ENCODE measurements at regions not wholly inside any gene's neighbourhood (a gene's known extent, or its start where the extent isn't known, plus 50 kb on each side); places are given as distances from the start of the nearest gene placed in this dataset.

DNA sequence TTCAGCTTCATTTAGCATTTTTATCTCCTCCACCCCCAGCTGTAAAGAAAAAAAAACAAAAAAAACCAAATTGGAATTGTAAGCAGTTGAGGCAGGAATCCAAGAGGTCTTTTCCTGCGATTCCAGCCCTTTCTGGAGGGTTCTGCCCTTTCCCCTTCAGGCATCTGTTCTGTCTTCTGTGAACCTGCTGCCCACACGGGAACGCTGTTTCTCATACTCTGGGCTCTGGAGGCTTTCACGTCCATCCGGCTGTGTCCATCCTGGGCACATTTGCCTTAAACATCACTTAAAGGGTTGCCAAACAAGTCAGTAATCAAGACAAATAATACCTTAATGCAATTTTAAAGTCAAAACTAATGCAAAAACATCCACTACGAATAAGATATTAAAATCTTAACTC lies 302.8 kb upstream of the PITRM1 start:
- H3K4me1 ChIP-seq (ENCODE audit: control insufficient read depth in 1 of 2, insufficient read depth in 2 of 2, low read depth in 1 of 2, low read length in 1 of 2): peaks cover 0 to under 1% of the 10 kb centered on the region in 2 experiments; a peak in 1 of 4 replicates
- H3K27me3 ChIP-seq (ENCODE audit: insufficient read depth): no peaks in the 10 kb centered on the region
- 96% methylated on average over 6 of the region's 6 CpGs for WGBS (ENCODE audit: low lambda C conversion rate)
- no peaks in the 10 kb centered on the region for H3K9me2 ChIP-seq
- H3K36me3 ChIP-seq (replicated peaks in 1 of 2; ENCODE audit: control insufficient read depth in 1 of 2, insufficient read depth in 2 of 2, low read length in 1 of 2): no peaks in the 10 kb centered on the region
- no peak for TF ChIP-seq NRF1 (IDR thresholded peaks at IDR 0.05; ENCODE audit: low read depth, low read length)
- TF ChIP-seq RCOR1 (IDR thresholded peaks at IDR 0.05; ENCODE audit: low read length): no peak
- TF ChIP-seq TCF12 (IDR thresholded peaks at IDR 0.05): no peak
- no peak for TF ChIP-seq GATA2 (CRISPR knock-in tag; IDR thresholded peaks at IDR 0.05)
- no peak for TF ChIP-seq ELF1 (IDR thresholded peaks at IDR 0.05)
- TF ChIP-seq REST (IDR thresholded peaks at IDR 0.05; ENCODE audit: low read depth, low read length): no peak
- no peak for TF ChIP-seq RXRA (IDR thresholded peaks at IDR 0.05; ENCODE audit: borderline replicate concordance, low read depth)
- TF ChIP-seq PBX3 (IDR thresholded peaks at IDR 0.05): no peak
- TF ChIP-seq MEF2A (IDR thresholded peaks at IDR 0.05; ENCODE audit: borderline replicate concordance, low read depth): no peak
- TF ChIP-seq GABPA (IDR thresholded peaks at IDR 0.05; ENCODE audit: low read depth): no peak
- no peak for TF ChIP-seq RAD21 (IDR thresholded peaks at IDR 0.05; ENCODE audit: low read length)
- no peak for TF ChIP-seq FOSL2 (IDR thresholded peaks at IDR 0.05; ENCODE audit: borderline replicate concordance, low read depth)
- TF ChIP-seq SMC3 (IDR thresholded peaks at IDR 0.05; ENCODE audit: low read depth, low read length): no peak
- TF ChIP-seq YY1 (IDR thresholded peaks at IDR 0.05; ENCODE audit: low read depth): no peak
- TF ChIP-seq IRF3 (IDR thresholded peaks at IDR 0.05; ENCODE audit: low read depth, low read length): no peak
- TF ChIP-seq FOXJ3 (CRISPR knock-in tag; IDR thresholded peaks at IDR 0.05): no peak
- no peak for TF ChIP-seq EP300 (IDR thresholded peaks at IDR 0.05; ENCODE audit: borderline replicate concordance in 1 of 2, low read depth in 1 of 2, low read length in 1 of 2)
- TF ChIP-seq TEAD4 (IDR thresholded peaks at IDR 0.05; ENCODE audit: borderline replicate concordance, insufficient read depth): no peak
- H4K20me1 ChIP-seq (ENCODE audit: insufficient read depth): no peaks in the 10 kb centered on the region
- CTCF ChIA-PET: no interaction called here
- no peaks in the 10 kb centered on the region for H3K9me3 ChIP-seq
- H3K79me2 ChIP-seq (ENCODE audit: insufficient read depth): no peaks in the 10 kb centered on the region
- no peak overlapping the region for H3K4me2 ChIP-seq
- no peak overlapping the region for H3K27ac ChIP-seq (ENCODE audit: low read depth in 2 of 2, low read length in 1 of 2)
- no peak overlapping the region for H3K9ac ChIP-seq
- H3F3A ChIP-seq (replicated peaks; ENCODE audit: insufficient read depth): no peaks in the 10 kb centered on the region
- no peak for DNase-seq
- no peak overlapping the region for H2AFZ ChIP-seq (ENCODE audit: low read depth)
- POLR2A ChIA-PET: no interaction called here
- no peak overlapping the region for H3K4me3 ChIP-seq (ENCODE audit: low read depth in 2 of 2, low read length in 1 of 2)

Data from SK-N-SH (cell line).